SK-N-MC (cell line): ENCODE measurements at regions not wholly inside any gene's neighbourhood (a gene's known extent, or its start where the extent isn't known, plus 50 kb on each side); places are given as distances from the start of the nearest gene placed in this dataset.

Source experiments
- DNase-seq: peaks from one replicate; pipeline ENCODE4 v3.0.0-alpha.2; 2011; ENCODE audit warnings: low read depth, low spot score
- H3K27ac ChIP-seq: fragments of 200-600 bp; sonication (generic); 2 replicates; pipeline ENCODE4 v1.5.1; 2016; ENCODE audit warnings: mixed run types
- H3K36me3 ChIP-seq: fragments of 200-600 bp; sonication (generic); 2 replicates; pipeline ENCODE4 v1.6.1; 2017; ENCODE audit warnings: antibody characterized with exemption, low read length, mixed read lengths; ENCODE audit not compliant: insufficient read depth
- H3K4me3 ChIP-seq: fragments of 200-600 bp; sonication (generic); 2 replicates; pipeline ENCODE4 v1.5.1; 2016
- H3K9ac ChIP-seq: fragments of 200-600 bp; sonication (generic); 2 replicates; pipeline ENCODE4 v1.8.0; 2017; ENCODE audit warnings: mixed run types, mixed read lengths; ENCODE audit not compliant: insufficient read length
- H3K9me3 ChIP-seq: fragments of 200-600 bp; sonication (generic); 2 replicates; pipeline ENCODE4 v1.6.1; 2017; ENCODE audit warnings: low read depth, mild to moderate bottlenecking, antibody characterized with exemption, low read length, moderate library complexity, mixed read lengths
- EZH2 ChIP-seq: fragments of 200-600 bp; sonication (generic); IDR thresholded peaks from one replicate; pipeline ENCODE4 v1.6.1; 2017; ENCODE audit warnings: antibody characterized with exemption
- FOXP2 ChIP-seq: optimal IDR thresholded peaks from 2 replicates; pipeline ENCODE3; 2011; ENCODE audit warnings: mild to moderate bottlenecking, moderate library complexity; ENCODE audit not compliant: insufficient read depth; ENCODE audit errors: extremely low read length, control extremely low read depth
- POLR2AphosphoS5 ChIP-seq: IDR thresholded peaks from 2 replicates; pipeline ENCODE4 v1.6.1; 2012; ENCODE audit warnings: mild to moderate bottlenecking, low read depth, low read length, borderline replicate concordance

DNA sequence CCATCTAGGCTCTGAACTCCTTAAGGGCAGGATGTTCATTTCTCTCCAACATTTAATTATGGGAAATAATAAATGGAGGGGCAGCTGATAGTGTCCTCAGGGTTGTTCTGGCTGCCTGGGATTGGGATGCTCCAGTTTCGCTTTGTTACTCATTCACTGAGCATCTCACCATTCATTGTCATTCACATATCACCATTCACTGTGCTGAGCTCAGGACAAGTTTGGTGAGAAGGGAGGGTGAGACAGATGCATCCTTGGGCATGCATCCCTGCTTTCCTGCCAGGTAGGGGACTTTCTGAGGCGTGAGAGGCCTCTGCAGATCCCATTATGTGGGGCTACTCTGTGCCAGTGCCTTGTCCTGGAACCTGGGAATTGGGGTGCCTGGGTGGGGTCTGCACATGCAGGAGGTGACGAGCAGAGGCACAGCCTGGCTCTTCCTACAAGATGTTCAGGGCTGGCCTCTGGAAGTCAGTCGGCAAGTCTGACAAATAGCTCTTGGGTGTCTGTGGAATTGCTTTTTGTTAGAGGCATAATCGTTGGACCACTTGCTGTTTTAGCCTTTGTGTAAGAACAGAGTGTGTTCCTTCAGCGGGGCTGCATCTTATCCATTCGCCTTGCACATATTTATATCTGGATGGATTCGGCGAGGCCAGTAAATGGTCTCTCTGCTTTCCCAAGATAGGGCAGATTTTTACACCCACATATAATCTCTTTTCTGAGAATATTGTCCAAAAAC lies 323.2 kb upstream of the THSD7B start:
- no peak overlapping the region for H3K27ac ChIP-seq
- H3K4me3 ChIP-seq = no peak overlapping the region
- no peaks in the 10 kb centered on the region for H3K9me3 ChIP-seq
- TF ChIP-seq FOXP2 (no peak), EZH2 (no peak), POLR2AphosphoS5 (no peak)
- no peaks in the 10 kb centered on the region for H3K36me3 ChIP-seq
- no peak for DNase-seq
- no peak overlapping the region for H3K9ac ChIP-seq

DNA sequence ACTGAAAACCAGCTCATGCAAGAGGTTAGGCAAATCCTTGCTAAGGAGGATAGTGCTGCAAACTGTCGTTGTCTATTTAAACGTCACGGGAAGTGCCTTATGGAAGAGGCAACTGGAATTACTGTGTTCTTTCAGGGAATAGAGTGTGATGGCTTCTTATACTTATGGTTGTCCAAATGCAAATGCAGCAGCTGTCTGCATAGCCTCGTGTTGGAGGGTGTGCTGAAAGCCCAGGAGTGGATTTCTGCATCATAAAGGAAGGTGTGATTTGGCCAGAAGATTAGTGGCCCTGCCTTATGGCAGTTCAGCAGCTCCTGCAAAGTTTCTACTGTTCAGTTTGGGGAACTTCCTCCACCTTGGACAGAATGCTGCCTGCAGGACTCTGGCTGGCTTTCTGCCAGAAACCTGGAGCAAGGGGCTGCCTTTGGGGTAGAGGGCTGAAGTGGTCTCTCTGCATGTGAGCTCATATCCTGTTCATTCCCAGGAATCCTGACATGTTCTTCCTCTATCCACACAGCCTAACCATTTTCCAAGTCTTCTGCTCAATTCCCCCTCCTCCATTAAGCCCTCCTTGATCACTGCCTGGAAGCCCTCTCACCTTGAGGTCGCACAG lies 321.2 kb upstream of the CXCR4 start:
- no peak for TF ChIP-seq FOXP2
- no peak for TF ChIP-seq POLR2AphosphoS5
- no peak for TF ChIP-seq EZH2
- DNase-seq = no peak
- no peak overlapping the region for H3K27ac ChIP-seq
- H3K36me3 ChIP-seq = no peaks in the 10 kb centered on the region
- H3K4me3 ChIP-seq = no peak overlapping the region
- no peak overlapping the region for H3K9ac ChIP-seq
- no peaks in the 10 kb centered on the region for H3K9me3 ChIP-seq

- DNase-seq = no peak
- Histone ChIP-seq H3K27ac (no peak overlapping the region), H3K9me3 (no peaks in the 10 kb centered on the region), H3K9ac (no peak overlapping the region), H3K36me3 (no peaks in the 10 kb centered on the region), H3K4me3 (no peak overlapping the region)
- TF ChIP-seq POLR2AphosphoS5 (no peak), EZH2 (no peak), FOXP2 (no peak)
Measured at GRCh38 chr2:136437461-136437860, 319.5 kb upstream of the CXCR4 start.

- H3K9ac ChIP-seq = no peak overlapping the region
- TF ChIP-seq EZH2 = no peak
- no peak for TF ChIP-seq POLR2AphosphoS5
- TF ChIP-seq FOXP2 = no peak
- H3K4me3 ChIP-seq = no peak overlapping the region
- H3K36me3 ChIP-seq = no peaks in the 10 kb centered on the region
- no peaks in the 10 kb centered on the region for H3K9me3 ChIP-seq
- no peak for DNase-seq
- no peak overlapping the region for H3K27ac ChIP-seq
Measured at GRCh38 chr2:136436936-136437335, 319.0 kb upstream of the CXCR4 start.

GRCh38 chr2:136434251-136434715 lies 316.3 kb upstream of the CXCR4 start:
- DNase-seq = no peak
- Histone ChIP-seq H3K9ac (no peak overlapping the region), H3K27ac (no peak overlapping the region), H3K9me3 (no peaks in the 10 kb centered on the region), H3K4me3 (no peak overlapping the region), H3K36me3 (no peaks in the 10 kb centered on the region)
- TF ChIP-seq FOXP2 (no peak), POLR2AphosphoS5 (no peak), EZH2 (no peak)

DNA sequence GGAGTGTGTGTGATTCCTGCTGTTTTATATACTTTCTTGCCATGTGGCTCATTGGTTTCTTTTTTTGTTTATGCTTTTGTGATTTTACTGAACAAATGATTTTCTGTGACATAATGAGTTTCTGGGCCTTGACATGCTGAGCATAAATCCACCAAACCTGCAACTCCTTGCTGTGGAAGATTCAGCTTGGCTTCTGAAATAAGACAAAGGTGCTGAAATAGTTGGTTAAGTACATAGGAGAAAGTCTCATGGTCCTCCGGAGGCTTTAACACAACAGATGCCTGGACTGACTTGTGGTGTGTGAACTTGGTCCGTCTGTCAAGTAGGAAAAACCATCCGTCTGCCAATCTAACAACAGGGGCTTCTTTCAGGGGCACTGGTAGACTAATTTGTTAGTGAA lies 315.3 kb upstream of the CXCR4 start:
- H3K4me3 ChIP-seq = no peak overlapping the region
- H3K36me3 ChIP-seq = no peaks in the 10 kb centered on the region
- no peak for DNase-seq
- H3K27ac ChIP-seq = no peak overlapping the region
- H3K9me3 ChIP-seq = no peaks in the 10 kb centered on the region
- no peak for TF ChIP-seq POLR2AphosphoS5
- TF ChIP-seq EZH2 = no peak
- no peak for TF ChIP-seq FOXP2
- H3K9ac ChIP-seq = no peak overlapping the region

DNA sequence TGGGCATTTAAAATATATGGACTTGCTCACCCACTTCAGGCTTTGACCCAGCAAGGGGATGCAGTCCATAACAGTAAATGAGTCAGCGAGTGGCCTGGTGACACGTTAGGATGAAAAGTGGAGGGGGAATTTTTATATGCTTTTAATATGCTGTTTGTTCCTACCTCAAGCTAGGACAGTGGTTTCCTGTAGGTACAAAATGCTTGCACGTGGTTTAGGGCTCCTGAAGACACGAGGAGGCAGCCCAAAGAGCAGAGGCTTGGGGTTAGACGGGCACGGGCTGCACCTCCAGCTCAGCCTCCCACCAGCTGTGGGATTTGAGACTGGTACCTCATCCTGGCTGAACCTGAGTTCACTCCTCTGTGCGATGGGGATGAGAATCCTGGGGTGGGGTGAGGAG lies 306.2 kb upstream of the CXCR4 start:
- H3K9me3 ChIP-seq = no peaks in the 10 kb centered on the region
- H3K27ac ChIP-seq = no peak overlapping the region
- TF ChIP-seq FOXP2 (no peak), POLR2AphosphoS5 (no peak), EZH2 (no peak)
- no peak overlapping the region for H3K4me3 ChIP-seq
- H3K36me3 ChIP-seq = no peaks in the 10 kb centered on the region
- no peak overlapping the region for H3K9ac ChIP-seq
- no peak for DNase-seq

GRCh38 chr2:136423516-136423996 lies 305.6 kb upstream of the CXCR4 start:
- Histone ChIP-seq H3K27ac (no peak overlapping the region), H3K4me3 (peak overlapping the region; percentile 70), H3K36me3 (no peaks in the 10 kb centered on the region), H3K9me3 (no peaks in the 10 kb centered on the region), H3K9ac (no peak overlapping the region)
- TF ChIP-seq POLR2AphosphoS5 (no peak), EZH2 (no peak), FOXP2 (no peak)
- DNase-seq = no peak
